PC-9 (cell line): ENCODE measurements at regions not wholly inside any gene's neighbourhood (a gene's known extent, or its start where the extent isn't known, plus 50 kb on each side); places are given as distances from the start of the nearest gene placed in this dataset.

Experiments
- BruUV-seq: library from RNA; stranded (reverse); fragments of 400-500 nt; replicated peaks from 2 replicates; lab custom pipeline; 2021; lab: Mats Ljungman, UMichigan
- CTCF ChIA-PET: fragments of 300-600 bp; sonication (Branson Sonifier 250); formaldehyde crosslinking; loops from one replicate; lab custom pipeline; 2022; ENCODE audit warnings: antibody characterized with exemption; lab: Charles Lee
- POLR2A ChIA-PET: fragments of 300-600 bp; sonication (Branson Sonifier 250); formaldehyde crosslinking; loops from one replicate; lab custom pipeline; 2022; ENCODE audit warnings: antibody characterized with exemption; ENCODE audit not compliant: unreplicated experiment; lab: Charles Lee
- DNase-seq, 2 experiments: peaks; one replicate each; pipeline versions ENCODE4 v3.0.0 to v3.0.0-alpha.2; 2015 to 2022; ENCODE audit warnings: mixed read lengths in 1 of 2
- H2AFZ ChIP-seq: fragments of 200-600 bp; sonication (generic); 2 replicates; pipeline ENCODE4 v1.8.1; 2017; ENCODE audit warnings: antibody characterized with exemption
- H3F3A ChIP-seq: fragments of 200-600 bp; sonication (generic); 2 replicates; pipeline ENCODE4 v1.8.1; 2017; ENCODE audit warnings: antibody characterized with exemption, mild to moderate bottlenecking, low read depth; ENCODE audit not compliant: insufficient read depth
- H3K27ac ChIP-seq: fragments of 200-600 bp; sonication (generic); 2 replicates; pipeline ENCODE4 v1.6.1; 2016; ENCODE audit warnings: mixed run types
- H3K27me3 ChIP-seq: fragments of 200-600 bp; sonication (generic); 2 replicates; pipeline ENCODE4 v1.6.1; 2016; ENCODE audit warnings: low read depth, mixed run types; ENCODE audit not compliant: insufficient read depth
- H3K36me3 ChIP-seq: fragments of 200-600 bp; sonication (generic); 2 replicates; pipeline ENCODE4 v1.6.1; 2016; ENCODE audit warnings: low read depth, mixed run types
- H3K4me1 ChIP-seq: fragments of 200-600 bp; sonication (generic); replicated peaks from 2 replicates; pipeline ENCODE4 v1.6.1; 2016; ENCODE audit warnings: mixed run types; ENCODE audit not compliant: insufficient read depth
- H3K4me2 ChIP-seq: fragments of 200-600 bp; sonication (generic); 2 replicates; pipeline ENCODE4 v1.6.1; 2017; ENCODE audit warnings: mixed run types
- H3K4me3 ChIP-seq: fragments of 200-600 bp; sonication (generic); 2 replicates; pipeline ENCODE4 v1.6.1; 2016; ENCODE audit warnings: mixed run types
- H3K79me2 ChIP-seq: fragments of 200-600 bp; sonication (generic); 2 replicates; pipeline ENCODE4 v1.6.1; 2017; ENCODE audit warnings: low read depth, mixed run types
- H3K9me2 ChIP-seq: fragments of 200-600 bp; sonication (generic); 2 replicates; pipeline ENCODE4 v1.8.1; 2017; ENCODE audit warnings: mild to moderate bottlenecking; ENCODE audit not compliant: insufficient read depth
- H3K9me3 ChIP-seq: fragments of 200-600 bp; sonication (generic); 2 replicates; pipeline ENCODE4 v1.8.1; 2016; ENCODE audit warnings: low read depth; ENCODE audit not compliant: insufficient read depth
- H4K20me1 ChIP-seq: fragments of 200-600 bp; sonication (generic); 2 replicates; pipeline ENCODE4 v1.8.1; 2017; ENCODE audit not compliant: insufficient read depth
- EZH2 ChIP-seq: fragments of 200-600 bp; sonication (generic); IDR thresholded peaks from 2 replicates; pipeline ENCODE4 v1.8.0; 2017; ENCODE audit warnings: antibody characterized with exemption, low read depth
- intact Hi-C: fragments of 100-400 bp; cut with micrococcal nuclease; formaldehyde crosslinking; loops from one replicate; pipeline ENCODE4 v1.10.0; 2022; ENCODE audit not compliant: unreplicated experiment
- TF ChIP-seq, protein P1 (sequence below): fragments of 200-600 bp; sonication (generic); conservative IDR thresholded peaks from 2 replicates; pipeline ENCODE4 v1.6.1; 2017; ENCODE audit warnings: mixed run types, antibody characterized with exemption, mild to moderate bottlenecking, moderate library complexity

DNA sequence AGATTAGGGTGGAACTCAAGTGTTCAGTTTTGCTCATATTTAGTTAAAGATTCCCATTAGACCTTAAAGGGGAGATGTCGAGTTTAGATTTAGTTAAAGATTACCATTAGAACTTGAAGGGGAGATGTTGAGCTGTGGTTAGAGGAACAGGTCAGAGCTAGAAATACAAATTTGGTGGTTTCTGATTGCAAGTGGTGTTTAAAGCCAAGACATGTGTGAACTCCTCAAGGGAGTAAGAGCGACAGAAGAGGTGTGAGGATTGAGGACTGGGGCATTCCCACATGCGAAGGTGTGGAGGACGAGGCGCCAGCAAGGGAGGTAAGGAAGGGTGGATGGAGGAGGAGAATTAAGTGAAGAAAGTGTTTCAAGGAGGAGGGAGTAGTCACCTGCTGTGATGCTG lies 168.6 kb downstream of the IER5 start:
- POLR2A ChIA-PET: no interaction called here
- Histone ChIP-seq H3K27ac (no peak overlapping the region), H3K4me3 (no peak overlapping the region), H3K9me3 (no peaks in the 10 kb centered on the region; the same call in 1 of the 2 replicates), H3K4me1 (no peaks in the 10 kb centered on the region), H3F3A (no peaks in the 10 kb centered on the region), H3K36me3 (no peaks in the 10 kb centered on the region), H2AFZ (no peak overlapping the region), H3K9me2 (no peaks in the 10 kb centered on the region), H3K27me3 (peaks cover 24% of the 10 kb centered on the region), H4K20me1 (no peaks in the 10 kb centered on the region), H3K4me2 (no peak overlapping the region), H3K79me2 (no peaks in the 10 kb centered on the region)
- CTCF ChIA-PET: no interaction called here
- no peak for TF ChIP-seq EZH2
- TF ChIP-seq, protein P1, sequence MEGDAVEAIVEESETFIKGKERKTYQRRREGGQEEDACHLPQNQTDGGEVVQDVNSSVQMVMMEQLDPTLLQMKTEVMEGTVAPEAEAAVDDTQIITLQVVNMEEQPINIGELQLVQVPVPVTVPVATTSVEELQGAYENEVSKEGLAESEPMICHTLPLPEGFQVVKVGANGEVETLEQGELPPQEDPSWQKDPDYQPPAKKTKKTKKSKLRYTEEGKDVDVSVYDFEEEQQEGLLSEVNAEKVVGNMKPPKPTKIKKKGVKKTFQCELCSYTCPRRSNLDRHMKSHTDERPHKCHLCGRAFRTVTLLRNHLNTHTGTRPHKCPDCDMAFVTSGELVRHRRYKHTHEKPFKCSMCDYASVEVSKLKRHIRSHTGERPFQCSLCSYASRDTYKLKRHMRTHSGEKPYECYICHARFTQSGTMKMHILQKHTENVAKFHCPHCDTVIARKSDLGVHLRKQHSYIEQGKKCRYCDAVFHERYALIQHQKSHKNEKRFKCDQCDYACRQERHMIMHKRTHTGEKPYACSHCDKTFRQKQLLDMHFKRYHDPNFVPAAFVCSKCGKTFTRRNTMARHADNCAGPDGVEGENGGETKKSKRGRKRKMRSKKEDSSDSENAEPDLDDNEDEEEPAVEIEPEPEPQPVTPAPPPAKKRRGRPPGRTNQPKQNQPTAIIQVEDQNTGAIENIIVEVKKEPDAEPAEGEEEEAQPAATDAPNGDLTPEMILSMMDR: no peak
- BruUV-seq: no TSS peak
- no peak for DNase-seq
- intact Hi-C loops: no loop called here

DNA sequence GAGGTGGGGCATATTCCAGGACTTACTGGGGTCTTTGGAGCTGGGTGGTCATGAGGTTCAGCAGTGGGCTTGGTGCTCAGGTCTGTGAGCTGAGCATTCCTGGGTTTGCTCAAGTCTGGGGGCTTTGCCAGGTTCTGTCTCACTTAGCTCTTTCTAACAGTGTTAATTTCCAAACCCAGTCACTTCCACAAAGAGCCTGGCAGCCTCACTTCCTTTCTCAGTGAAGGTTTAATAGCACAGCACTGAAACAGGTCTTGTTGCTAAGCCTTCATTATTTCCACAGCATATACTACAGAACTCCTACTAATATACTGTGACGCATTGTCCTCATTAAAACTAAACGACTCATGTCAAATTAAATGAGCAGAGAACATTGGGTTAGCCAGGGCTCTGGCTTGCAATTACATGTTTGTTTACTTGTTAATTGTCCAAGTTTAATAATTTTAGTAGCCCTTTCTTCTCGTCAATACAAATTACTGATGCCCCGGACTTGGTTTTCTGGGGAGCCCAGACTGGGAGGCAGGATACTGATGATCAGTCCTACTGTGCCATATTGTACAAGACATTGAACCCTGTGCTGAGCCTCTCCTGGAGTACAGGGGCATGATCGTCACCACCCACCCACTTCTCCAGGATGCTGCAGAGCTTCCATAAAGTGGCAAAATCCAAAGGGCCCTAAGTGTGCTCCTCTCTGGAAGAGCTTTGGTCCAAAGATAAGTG lies 170.7 kb downstream of the IER5 start:
- Histone ChIP-seq H3K4me2 (no peak overlapping the region), H3K27me3 (peaks cover 21% of the 10 kb centered on the region), H3K79me2 (no peaks in the 10 kb centered on the region), H3K4me3 (no peak overlapping the region), H4K20me1 (no peaks in the 10 kb centered on the region), H3K4me1 (no peaks in the 10 kb centered on the region), H2AFZ (no peak overlapping the region), H3K9me2 (no peaks in the 10 kb centered on the region), H3K27ac (no peak overlapping the region), H3K36me3 (no peaks in the 10 kb centered on the region), H3K9me3 (no peaks in the 10 kb centered on the region; the same call in 1 of the 2 replicates), H3F3A (no peaks in the 10 kb centered on the region)
- intact Hi-C loops: no loop called here
- no peak for DNase-seq
- ChIA-PET POLR2A (no interaction called here), CTCF (no interaction called here)
- no peak for TF ChIP-seq EZH2
- TF ChIP-seq, protein P1: no peak
- BruUV-seq: no TSS peak

DNA sequence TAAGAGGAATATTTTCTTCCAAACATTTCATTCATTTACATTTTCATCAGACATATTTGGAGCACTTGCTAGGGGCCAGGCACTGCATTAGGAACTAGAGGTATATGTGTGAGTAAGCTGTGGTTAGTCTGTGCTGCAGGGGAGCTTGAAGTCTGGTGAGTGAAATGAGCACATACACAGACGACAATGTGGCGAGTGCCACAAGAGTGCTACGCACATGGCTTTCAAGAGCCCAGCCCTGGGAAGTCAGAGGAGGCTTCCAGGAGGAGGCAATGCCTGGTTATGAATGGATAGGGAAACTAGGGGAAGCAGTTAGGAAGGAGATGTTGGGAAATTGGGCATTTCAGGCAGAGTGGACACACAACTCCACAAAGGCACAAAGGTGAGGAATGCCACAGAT lies 171.8 kb downstream of the IER5 start:
- no peaks in the 10 kb centered on the region for H3K36me3 ChIP-seq
- H3K27ac ChIP-seq: no peak overlapping the region
- BruUV-seq: no TSS peak
- no peak overlapping the region for H3K4me2 ChIP-seq
- DNase-seq: no peak
- no peaks in the 10 kb centered on the region for H3F3A ChIP-seq
- intact Hi-C loops: no loop called here
- ChIA-PET CTCF (no interaction called here), POLR2A (no interaction called here)
- H3K4me3 ChIP-seq: no peak overlapping the region
- peaks cover 21% of the 10 kb centered on the region for H3K27me3 ChIP-seq
- H3K9me2 ChIP-seq: no peaks in the 10 kb centered on the region
- no peak overlapping the region for H2AFZ ChIP-seq
- no peaks in the 10 kb centered on the region for H3K4me1 ChIP-seq
- H3K79me2 ChIP-seq: no peaks in the 10 kb centered on the region
- no peaks in the 10 kb centered on the region for H4K20me1 ChIP-seq
- H3K9me3 ChIP-seq: no peaks in the 10 kb centered on the region
- TF ChIP-seq, protein P1: no peak
- no peak for TF ChIP-seq EZH2
